Liver (tissue), 3 donors: ENCODE measurements at regions not wholly inside any gene's neighbourhood (a gene's known extent, or its start where the extent isn't known, plus 50 kb on each side); places are given as distances from the start of the nearest gene placed in this dataset.

Experiments used
- CTCF ChIP-seq: fragments of 150-350 bp; IDR thresholded peaks from 2 replicates; pipeline ENCODE4 v1.5.1; 2017; ENCODE audit warnings: improper control_type of control experiment, low read depth, low read length; ENCODE audit not compliant: missing input control
- GABPA ChIP-seq, 2 donors: IDR thresholded peaks in 1 of 2; conservative IDR thresholded peaks in 1 of 2; 2 replicates each; pipeline ENCODE4 v1.6.1; 2016; ENCODE audit warnings: antibody characterized with exemption in 2 of 2, mild to moderate bottlenecking in 1 of 2, moderate library complexity in 1 of 2
- JUND ChIP-seq, 2 donors: IDR thresholded peaks; 2 replicates each; pipeline ENCODE4 v1.6.1; 2016; ENCODE audit warnings: antibody characterized with exemption in 2 of 2
- RAD21 ChIP-seq, 2 donors: IDR thresholded peaks; 2 replicates each; pipeline ENCODE4 v1.6.1; 2016; ENCODE audit warnings: antibody characterized with exemption in 2 of 2, mild to moderate bottlenecking in 2 of 2
- TAF1 ChIP-seq: conservative IDR thresholded peaks from 2 replicates; pipeline ENCODE4 v1.6.1; 2016; ENCODE audit warnings: antibody characterized with exemption, mild to moderate bottlenecking
- donor health status: healthy.
- donor health status: healthy.

GRCh38 chr12:131418884-131419283 lies 292.0 kb upstream of the SFSWAP start:
- no peak for TF ChIP-seq CTCF
- TF ChIP-seq TAF1 = no peak
- TF ChIP-seq GABPA (IDR thresholded peaks at IDR 0.05 in 1 of 2, conservative IDR thresholded peaks at IDR 0.05 in 1 of 2) = no peak
- TF ChIP-seq RAD21 (IDR thresholded peaks at IDR 0.05) = no peak
- no peak for TF ChIP-seq JUND (IDR thresholded peaks at IDR 0.05)
